ENCODE measurements at regions not wholly inside any gene's neighbourhood (a gene's known extent, or its start where the extent isn't known, plus 50 kb on each side); places are given as distances from the start of the nearest gene placed in this dataset.

DNA sequence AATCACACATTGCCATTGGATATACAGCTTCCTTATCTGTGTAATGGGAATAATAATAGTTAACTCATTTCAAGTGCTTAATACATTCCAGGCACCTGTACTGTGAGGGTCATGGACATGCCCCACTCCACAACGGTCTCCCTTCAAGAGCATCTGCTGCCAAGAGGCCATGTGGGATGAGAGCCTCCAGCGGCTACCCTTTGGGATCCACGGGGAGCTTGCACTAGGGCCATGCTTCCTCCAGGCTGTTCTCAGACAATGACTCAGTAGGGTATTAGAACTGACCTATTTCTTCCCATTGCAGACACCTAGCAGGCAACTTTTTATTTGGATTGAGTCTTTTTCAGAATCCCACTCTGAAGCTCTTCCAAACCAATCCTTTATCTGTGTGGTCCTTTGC lies 1078.9 kb downstream of the TUSC7 start:
- H3K36me3 ChIP-seq (ENCODE audit: insufficient read depth, low read length), result no peaks in the 10 kb centered on the region
- no peak overlapping the region for H3K27ac ChIP-seq (ENCODE audit: low read length)
- no peak for ATAC-seq (ENCODE audit: insufficient read depth, low read depth)
- H3K9me3 ChIP-seq (ENCODE audit: insufficient read depth, low read length, severe bottlenecking), result no peaks in the 10 kb centered on the region
- no peaks in the 10 kb centered on the region for H4K20me1 ChIP-seq (ENCODE audit: insufficient read depth, low read length)
- no peaks in the 10 kb centered on the region for H3K27me3 ChIP-seq (ENCODE audit: insufficient read depth, low read length, poor library complexity)
- no peak for TF ChIP-seq EZH2 (IDR thresholded peaks at IDR 0.05; ENCODE audit: borderline replicate concordance, low read depth, low read length, severe bottlenecking)
- TF ChIP-seq, protein P1, sequence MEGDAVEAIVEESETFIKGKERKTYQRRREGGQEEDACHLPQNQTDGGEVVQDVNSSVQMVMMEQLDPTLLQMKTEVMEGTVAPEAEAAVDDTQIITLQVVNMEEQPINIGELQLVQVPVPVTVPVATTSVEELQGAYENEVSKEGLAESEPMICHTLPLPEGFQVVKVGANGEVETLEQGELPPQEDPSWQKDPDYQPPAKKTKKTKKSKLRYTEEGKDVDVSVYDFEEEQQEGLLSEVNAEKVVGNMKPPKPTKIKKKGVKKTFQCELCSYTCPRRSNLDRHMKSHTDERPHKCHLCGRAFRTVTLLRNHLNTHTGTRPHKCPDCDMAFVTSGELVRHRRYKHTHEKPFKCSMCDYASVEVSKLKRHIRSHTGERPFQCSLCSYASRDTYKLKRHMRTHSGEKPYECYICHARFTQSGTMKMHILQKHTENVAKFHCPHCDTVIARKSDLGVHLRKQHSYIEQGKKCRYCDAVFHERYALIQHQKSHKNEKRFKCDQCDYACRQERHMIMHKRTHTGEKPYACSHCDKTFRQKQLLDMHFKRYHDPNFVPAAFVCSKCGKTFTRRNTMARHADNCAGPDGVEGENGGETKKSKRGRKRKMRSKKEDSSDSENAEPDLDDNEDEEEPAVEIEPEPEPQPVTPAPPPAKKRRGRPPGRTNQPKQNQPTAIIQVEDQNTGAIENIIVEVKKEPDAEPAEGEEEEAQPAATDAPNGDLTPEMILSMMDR (IDR thresholded peaks at IDR 0.05; ENCODE audit: borderline replicate concordance, extremely low read depth, low read length, poor library complexity, severe bottlenecking), result no peak
- H3K79me2 ChIP-seq (ENCODE audit: insufficient read depth, low read length), result no peaks in the 10 kb centered on the region
- no peak overlapping the region for H3K9ac ChIP-seq (ENCODE audit: low read depth, low read length)
- H3K4me1 ChIP-seq (ENCODE audit: insufficient read depth, low read length), result no peaks in the 10 kb centered on the region
- DNase-seq, result no peak
- H2AFZ ChIP-seq (ENCODE audit: low read depth, low read length), result no peak overlapping the region
- H3K4me2 ChIP-seq (ENCODE audit: insufficient read depth, low read length), result no peak overlapping the region
- no peak overlapping the region for H3K4me3 ChIP-seq (ENCODE audit: low read depth in 1 of 2, low read length in 2 of 2)

DNA sequence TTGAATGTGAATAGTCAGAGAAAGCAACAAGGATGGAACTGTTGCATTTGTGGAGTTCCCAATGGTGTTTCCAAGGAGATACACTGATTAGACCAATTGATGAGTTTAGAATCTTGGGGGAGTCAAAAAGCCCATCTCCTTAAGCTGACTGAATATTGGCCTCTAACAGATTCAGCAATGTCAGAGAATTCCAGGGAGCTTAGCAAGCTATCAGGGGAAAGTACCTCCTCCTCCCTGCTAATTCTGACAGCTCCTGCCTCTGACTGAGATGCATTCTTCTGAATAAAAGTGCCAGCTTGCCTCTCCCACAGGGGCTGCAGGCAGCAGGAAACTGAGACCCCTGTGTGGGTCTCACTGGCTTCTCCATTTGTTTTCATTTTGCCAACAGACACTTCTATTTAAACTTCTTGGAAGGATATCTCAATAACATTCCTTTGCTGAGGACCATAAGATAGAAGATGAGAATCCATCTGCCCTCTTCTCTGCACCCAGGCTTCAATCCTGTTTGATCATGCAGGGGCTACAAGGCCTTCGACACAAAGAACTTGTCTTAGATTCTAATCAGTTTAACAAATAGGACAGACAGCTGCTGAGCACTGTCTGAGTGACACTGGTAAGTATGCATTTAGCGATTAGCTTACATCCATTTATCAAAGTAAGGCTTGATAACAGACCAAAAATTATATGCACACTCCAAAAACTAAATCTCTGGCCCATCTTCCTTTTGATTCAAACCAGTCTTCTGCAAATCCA lies 1080.8 kb downstream of the TUSC7 start:
- no peaks in the 10 kb centered on the region for H3K4me1 ChIP-seq (ENCODE audit: insufficient read depth, low read length)
- no peaks in the 10 kb centered on the region for H3K36me3 ChIP-seq (ENCODE audit: insufficient read depth, low read length)
- no peak overlapping the region for H3K4me3 ChIP-seq (ENCODE audit: low read depth in 1 of 2, low read length in 2 of 2)
- H3K27ac ChIP-seq (ENCODE audit: low read length), result no peak overlapping the region
- TF ChIP-seq, protein P1 (IDR thresholded peaks at IDR 0.05; ENCODE audit: borderline replicate concordance, extremely low read depth, low read length, poor library complexity, severe bottlenecking), result no peak
- no peak for TF ChIP-seq EZH2 (IDR thresholded peaks at IDR 0.05; ENCODE audit: borderline replicate concordance, low read depth, low read length, severe bottlenecking)
- H3K4me2 ChIP-seq (ENCODE audit: insufficient read depth, low read length), result no peak overlapping the region
- DNase-seq (no peak), ATAC-seq (ENCODE audit: insufficient read depth, low read depth) (no peak)
- no peak overlapping the region for H3K9ac ChIP-seq (ENCODE audit: low read depth, low read length)
- no peaks in the 10 kb centered on the region for H3K27me3 ChIP-seq (ENCODE audit: insufficient read depth, low read length, poor library complexity)
- no peaks in the 10 kb centered on the region for H3K9me3 ChIP-seq (ENCODE audit: insufficient read depth, low read length, severe bottlenecking)
- H2AFZ ChIP-seq (ENCODE audit: low read depth, low read length), result no peak overlapping the region
- H3K79me2 ChIP-seq (ENCODE audit: insufficient read depth, low read length), result no peaks in the 10 kb centered on the region
- no peaks in the 10 kb centered on the region for H4K20me1 ChIP-seq (ENCODE audit: insufficient read depth, low read length)

DNA sequence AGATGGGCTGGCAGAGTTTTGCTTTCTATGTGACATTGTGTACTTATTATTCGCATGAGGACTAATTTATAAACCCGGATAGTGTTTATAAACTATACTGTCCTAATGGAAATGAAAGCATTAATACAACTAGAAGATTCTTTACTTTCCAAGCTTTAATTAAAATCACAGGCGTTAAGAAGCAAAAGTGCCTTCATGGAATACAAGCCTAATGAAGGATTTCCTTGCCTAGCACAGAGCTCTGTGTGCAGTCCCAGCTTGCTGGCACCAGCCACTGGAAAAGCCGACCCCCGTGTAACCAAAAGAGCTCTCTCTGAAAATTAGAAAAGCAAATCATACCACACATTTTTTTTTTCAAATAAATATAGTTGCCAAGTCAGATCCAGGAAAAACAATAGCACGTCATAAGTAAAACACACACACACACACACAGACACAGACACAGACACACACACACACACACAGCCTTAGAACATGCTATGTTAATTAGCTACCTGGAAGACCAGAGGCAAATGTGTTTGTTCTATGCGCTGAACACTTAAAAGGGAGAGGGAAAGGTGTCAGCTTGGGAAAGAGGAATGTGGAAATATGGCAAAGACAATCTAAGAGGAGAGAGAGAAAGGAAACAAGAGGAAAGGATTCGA lies 1084.2 kb downstream of the TUSC7 start:
- no peak overlapping the region for H2AFZ ChIP-seq (ENCODE audit: low read depth, low read length)
- H3K4me1 ChIP-seq (ENCODE audit: insufficient read depth, low read length), result no peaks in the 10 kb centered on the region
- H3K79me2 ChIP-seq (ENCODE audit: insufficient read depth, low read length), result no peaks in the 10 kb centered on the region
- H3K27ac ChIP-seq (ENCODE audit: low read length), result no peak overlapping the region
- H3K9ac ChIP-seq (ENCODE audit: low read depth, low read length), result no peak overlapping the region
- H3K9me3 ChIP-seq (ENCODE audit: insufficient read depth, low read length, severe bottlenecking), result no peaks in the 10 kb centered on the region
- TF ChIP-seq EZH2 (IDR thresholded peaks at IDR 0.05; ENCODE audit: borderline replicate concordance, low read depth, low read length, severe bottlenecking), result no peak
- TF ChIP-seq, protein P1 (IDR thresholded peaks at IDR 0.05; ENCODE audit: borderline replicate concordance, extremely low read depth, low read length, poor library complexity, severe bottlenecking), result no peak
- H4K20me1 ChIP-seq (ENCODE audit: insufficient read depth, low read length), result no peaks in the 10 kb centered on the region
- no peak overlapping the region for H3K4me3 ChIP-seq (ENCODE audit: low read depth in 1 of 2, low read length in 2 of 2)
- H3K36me3 ChIP-seq (ENCODE audit: insufficient read depth, low read length), result no peaks in the 10 kb centered on the region
- ATAC-seq (ENCODE audit: insufficient read depth, low read depth) (no peak), DNase-seq (no peak)
- no peak overlapping the region for H3K4me2 ChIP-seq (ENCODE audit: insufficient read depth, low read length)
- no peaks in the 10 kb centered on the region for H3K27me3 ChIP-seq (ENCODE audit: insufficient read depth, low read length, poor library complexity)
